GM19438 (cell line): ENCODE measurements at regions not wholly inside any gene's neighbourhood (a gene's known extent, or its start where the extent isn't known, plus 50 kb on each side); places are given as distances from the start of the nearest gene placed in this dataset.

Source experiments
- ATAC-seq: cut with Tn5 transposase; IDR thresholded peaks from one replicate; pipeline ENCODE4 v1.9.1; 2021; ENCODE audit warnings: low read depth; ENCODE audit not compliant: unreplicated experiment

GRCh38 chr21:16011719-16012118, 281.9 kb downstream of the USP25 start:
- no peak for ATAC-seq

DNA sequence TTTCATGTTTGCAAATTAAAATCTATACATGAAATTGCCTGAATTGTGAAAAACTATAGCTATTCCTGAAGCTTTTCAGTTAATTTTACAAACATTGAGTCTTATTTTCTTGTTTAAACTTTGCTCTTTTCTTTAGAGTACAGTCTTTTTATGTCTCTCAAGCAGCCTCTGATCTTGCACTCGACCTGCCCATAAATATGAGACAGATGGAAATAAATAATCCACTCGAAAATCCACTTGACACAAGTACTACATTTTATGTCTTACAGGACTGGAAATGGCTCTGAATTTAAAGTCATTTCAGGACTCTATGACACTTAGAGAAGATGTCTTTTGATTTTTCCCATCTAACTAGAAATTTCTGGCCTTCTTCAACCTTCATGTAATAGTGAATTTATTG, 283.8 kb downstream of the USP25 start:
- ATAC-seq: no peak

DNA sequence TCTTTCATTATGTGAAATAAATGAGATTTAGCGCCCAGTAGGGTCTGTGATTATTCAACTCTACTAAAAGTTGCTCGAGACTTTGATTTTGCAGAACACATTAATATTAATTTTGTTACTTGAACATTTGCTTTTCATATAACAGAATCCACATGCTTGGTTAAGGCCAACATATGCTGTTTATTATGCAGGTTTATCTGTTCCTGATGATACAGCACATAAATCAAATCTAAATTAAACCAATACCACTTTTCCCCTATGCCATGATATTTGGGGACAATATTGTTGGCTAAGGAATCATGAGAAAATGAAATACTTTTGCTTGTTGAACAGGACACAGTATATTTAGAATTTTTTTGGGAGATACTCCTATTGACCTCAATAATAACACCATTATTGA, 291.1 kb downstream of the USP25 start:
- ATAC-seq: no peak

DNA sequence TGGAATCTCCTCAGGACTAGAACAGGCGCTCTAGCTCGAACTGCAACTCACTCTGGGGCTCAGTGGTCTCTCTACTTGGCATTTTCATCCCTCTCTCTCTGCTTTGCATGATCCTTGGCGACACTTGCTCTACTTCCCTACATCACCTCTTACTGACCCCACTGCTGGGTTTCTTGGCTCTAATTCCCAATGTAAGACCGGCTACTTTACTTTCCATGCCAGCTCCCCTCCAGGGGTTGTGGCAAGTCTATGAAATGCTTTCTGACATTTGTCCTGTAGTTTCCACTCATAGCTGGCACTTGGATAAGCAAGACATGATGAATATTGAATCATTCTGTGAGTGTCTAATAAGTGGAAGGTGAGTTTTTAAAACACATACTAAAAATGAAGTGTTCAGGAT, 292.3 kb downstream of the USP25 start:
- ATAC-seq: no peak

DNA sequence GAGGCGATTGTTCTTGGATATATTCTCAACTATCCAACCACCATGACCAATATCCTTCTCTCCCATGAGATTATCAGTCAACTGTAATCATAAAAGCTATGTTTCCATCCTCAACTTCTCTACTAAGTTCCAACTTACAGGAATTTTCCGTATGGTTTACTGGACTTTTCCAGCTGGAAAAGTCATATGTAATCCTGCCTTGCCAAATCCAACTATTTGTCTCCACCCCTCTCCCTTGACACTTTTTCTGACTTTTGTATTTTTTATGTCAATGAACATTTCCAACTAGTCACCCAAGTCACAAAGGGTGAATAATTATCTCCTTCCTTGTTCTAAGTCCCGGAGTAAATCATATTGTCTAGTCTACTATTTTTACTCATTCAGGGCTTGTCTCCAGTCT, 293.1 kb downstream of the USP25 start:
- no peak for ATAC-seq

DNA sequence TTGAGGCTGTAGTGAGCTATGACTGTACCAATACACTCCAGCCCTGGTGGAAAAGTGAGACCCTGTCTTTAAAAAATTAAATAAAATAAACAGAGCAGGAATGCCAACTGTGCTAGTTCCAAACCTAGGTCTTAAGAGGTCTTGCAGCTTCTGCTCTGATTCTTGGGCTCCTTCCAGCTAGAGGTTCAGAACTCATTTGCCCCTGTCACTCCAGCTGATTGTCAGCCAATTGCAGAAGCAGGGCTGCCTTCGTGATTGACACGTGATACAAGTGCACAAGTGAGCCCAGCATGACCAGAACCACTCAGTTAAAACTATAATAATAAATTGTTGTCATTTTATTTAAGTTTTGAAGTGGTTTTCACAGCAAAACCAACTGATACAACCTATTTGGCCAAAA, 298.4 kb downstream of the USP25 start:
- ATAC-seq: no peak

DNA sequence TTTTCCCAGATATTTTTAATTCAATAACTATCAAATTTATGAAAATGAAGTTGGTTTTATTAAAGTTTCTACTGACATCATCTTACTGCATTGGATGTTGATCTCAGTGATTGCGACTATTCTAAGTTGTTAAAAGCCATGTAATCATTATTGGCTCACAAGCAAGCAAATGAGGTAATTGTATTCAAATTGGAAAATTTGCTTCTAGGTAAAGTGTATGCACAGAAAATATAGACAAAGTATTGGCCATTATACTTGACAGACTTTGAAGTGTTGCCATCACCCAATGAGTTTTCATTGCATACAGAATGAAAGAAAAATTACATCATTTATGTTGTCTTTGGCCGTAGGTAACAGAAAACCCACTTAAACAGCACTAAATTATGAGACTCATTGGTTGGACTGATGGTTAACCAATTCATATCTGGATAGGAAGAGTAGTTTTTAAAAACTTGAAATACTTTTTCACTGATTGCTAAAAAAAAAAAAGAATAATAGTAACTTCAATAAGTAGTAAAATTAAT, 299.2 kb downstream of the USP25 start:
- no peak for ATAC-seq

DNA sequence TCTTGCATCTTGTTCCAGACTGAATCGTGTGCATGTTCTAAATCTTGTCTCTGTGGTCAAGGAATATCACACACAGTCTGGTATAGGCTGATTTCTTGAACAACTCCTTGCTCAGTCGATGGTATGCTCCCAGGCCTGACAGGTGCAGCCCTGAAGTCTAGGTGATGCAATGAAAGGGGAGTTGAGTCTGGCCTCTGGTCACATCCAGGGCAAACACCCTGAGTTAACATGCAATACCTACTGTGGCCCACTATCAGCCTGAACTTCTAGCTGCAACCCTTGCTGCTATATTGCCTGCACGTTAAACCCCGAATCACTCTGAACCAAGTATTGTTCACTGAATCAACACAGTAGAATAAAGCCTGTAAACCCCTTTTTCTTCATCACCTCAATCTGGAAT, 303.4 kb downstream of the USP25 start:
- ATAC-seq: no peak

DNA sequence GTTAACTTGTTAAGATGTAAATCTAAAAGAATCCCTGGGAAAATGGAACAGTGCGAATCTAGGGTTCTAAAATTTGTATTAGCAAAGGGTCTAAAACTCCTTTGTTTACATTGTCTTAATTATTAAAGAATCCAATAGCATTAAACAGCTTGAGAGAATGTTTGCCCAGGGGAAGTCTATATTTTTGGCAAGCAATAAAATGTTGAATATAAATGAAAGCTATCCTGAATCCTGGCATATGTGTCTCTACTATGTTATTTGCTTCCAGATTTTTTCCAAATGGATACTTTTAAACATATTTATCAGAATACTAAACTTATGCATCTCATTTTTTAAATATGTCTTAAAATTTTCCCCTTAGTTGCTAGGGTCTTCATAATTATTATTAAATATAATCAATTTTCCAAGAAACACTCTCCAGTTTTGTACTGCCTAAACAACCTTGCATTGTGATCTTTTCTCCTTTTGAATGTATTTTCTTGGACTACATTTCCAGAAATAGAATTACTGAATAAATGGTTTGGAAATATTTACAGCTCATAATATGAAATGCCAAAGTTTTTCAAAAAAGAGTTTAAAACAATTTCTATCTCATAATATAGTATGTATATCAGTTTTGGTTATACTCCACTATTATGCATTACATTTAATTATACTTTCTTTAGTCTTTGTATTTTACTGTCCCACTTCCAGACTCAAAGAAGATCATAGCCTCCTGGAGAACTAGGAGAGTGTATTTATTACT, 304.8 kb downstream of the USP25 start:
- no peak for ATAC-seq

- ATAC-seq: no peak
Observed at GRCh38 chr21:16037421-16037955, 307.7 kb downstream of the USP25 start.

DNA sequence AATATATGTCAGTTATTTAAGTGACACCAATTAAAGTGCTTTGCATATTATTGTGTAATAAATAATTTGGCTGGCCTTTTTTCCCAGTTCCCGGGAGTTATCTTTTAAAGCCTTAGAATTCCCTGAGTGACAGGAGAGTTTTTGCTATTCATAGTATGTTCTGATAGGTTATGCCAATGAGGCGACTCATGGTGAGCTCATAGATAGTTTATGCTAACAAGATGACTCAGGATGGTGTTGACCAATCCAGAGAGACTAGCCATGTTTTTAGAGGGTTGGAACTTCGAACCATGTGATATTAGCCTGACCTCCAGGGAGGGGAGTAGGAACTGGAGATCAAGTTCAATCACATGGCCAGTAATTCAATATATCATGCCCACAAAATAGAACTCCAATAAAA, 310.8 kb downstream of the USP25 start:
- no peak for ATAC-seq

- no peak for ATAC-seq
Observed at GRCh38 chr21:16044676-16045075, 314.9 kb downstream of the USP25 start.

GRCh38 chr21:16046656-16047330, 317.0 kb downstream of the USP25 start:
- ATAC-seq: no peak

- ATAC-seq: no peak
Observed at GRCh38 chr21:16047904-16048303, 318.1 kb downstream of the USP25 start.

- no peak for ATAC-seq
Observed at GRCh38 chr21:16055014-16055413, 325.2 kb downstream of the USP25 start.

DNA sequence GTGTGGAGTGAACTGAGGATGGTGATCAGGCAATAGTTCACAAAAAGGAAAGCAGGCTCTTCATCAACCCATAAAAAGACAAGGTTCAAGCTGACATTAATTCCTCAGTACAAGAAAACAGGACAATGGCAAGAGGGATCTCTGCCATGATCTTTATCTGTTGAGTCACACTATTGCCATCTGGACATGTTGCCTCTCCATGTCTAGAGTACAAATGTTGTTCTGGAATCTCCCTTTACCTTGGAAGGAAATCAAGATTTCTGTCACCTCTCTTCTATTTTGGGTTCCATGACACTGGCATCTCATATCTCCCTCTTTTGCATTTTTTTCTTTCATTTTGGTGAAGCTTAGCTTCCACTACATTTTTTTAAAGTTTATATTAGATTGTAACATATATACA, 329.1 kb downstream of the USP25 start:
- no peak for ATAC-seq

- ATAC-seq: no peak
Observed at GRCh38 chr21:16059981-16060380, 330.2 kb downstream of the USP25 start.

- ATAC-seq: no peak
Observed at GRCh38 chr21:16061194-16061593, 331.4 kb downstream of the USP25 start.

DNA sequence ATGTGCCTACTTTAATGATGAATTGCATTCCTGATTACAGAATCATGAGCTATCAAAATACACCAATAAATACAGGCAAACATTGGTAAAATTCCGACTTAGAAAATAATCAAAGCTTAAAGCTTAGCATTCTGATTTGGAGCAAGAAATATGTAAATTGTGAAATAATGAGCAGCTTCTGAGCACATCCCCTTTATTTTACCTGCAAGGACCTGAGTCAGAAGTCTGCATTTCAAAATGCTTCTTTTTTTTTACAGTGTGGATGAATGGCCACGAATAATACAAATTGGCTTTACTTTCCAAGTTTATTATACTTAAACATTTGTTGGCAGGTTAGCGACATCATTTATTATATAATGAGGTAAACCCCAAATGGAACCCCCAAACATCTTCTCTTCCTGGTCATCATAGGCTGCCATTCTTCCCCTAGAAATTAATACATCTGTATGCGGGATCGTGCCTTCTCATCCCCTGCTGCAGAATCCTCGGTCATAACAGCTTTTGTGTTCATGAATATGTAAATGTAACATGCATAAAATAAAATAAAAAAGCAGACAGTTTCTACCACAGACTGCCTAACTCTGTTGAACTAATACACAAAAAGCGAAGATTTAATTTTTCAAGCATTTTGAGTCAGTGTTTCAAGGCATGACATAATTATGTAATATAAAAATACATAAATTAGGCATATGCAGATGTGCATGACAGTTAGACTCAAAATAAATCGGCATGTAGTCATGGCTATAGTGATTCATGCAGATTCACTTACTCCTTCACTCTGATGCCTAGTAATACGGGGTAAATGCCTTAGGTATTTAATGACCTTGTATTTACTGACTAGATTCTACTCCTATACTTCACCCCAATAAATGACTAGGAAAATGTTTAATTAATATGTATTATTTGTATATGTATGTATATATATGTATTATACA, 339.7 kb downstream of the USP25 start:
- ATAC-seq: no peak

GRCh38 chr21:16070207-16070651, 340.4 kb downstream of the USP25 start:
- ATAC-seq: no peak

- no peak for ATAC-seq
Observed at GRCh38 chr21:16071092-16071491, 341.3 kb downstream of the USP25 start.
